SK-N-MC (cell line): ENCODE measurements at regions not wholly inside any gene's neighbourhood (a gene's known extent, or its start where the extent isn't known, plus 50 kb on each side); places are given as distances from the start of the nearest gene placed in this dataset.

Experiments used
- EZH2 ChIP-seq: fragments of 200-600 bp; sonication (generic); IDR thresholded peaks from one replicate; pipeline ENCODE4 v1.6.1; 2017; ENCODE audit warnings: antibody characterized with exemption
- POLR2AphosphoS5 ChIP-seq: IDR thresholded peaks from 2 replicates; pipeline ENCODE4 v1.6.1; 2012; ENCODE audit warnings: mild to moderate bottlenecking, low read depth, low read length, borderline replicate concordance

DNA sequence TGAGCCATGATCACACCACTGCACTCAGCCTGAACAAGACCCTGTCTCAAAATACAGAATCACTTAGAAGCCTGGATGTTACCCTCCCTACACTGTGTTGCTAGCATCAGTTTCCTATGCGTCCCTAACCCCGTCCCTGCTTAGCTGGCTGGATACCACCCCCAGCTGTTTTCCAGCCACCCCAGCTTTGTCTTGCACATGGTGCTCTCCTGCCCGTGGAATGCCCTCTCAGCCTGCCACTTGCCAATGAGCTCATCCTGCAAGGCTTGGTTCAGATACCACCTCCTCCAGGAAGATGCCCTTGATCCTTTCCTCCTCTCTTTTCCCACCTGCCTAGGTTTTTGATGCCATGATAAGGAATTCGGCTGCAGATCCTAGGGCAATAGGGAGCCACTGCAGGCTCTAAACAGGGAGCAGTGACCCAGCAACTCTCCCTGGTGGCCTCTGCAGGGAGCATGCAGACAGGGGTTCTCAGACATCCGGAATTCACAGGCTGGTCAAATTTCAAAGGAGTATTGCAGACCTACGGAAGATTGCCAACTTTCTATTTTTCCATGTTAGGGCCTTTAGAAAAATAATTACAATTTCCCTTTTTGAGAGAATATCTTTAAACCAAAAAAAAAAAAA is 52.7 kb upstream of the WNT7B start:
- TF ChIP-seq POLR2AphosphoS5 (no peak), EZH2 (no peak)
